NB4 (cell line): ENCODE measurements at regions not wholly inside any gene's neighbourhood (a gene's known extent, or its start where the extent isn't known, plus 50 kb on each side); places are given as distances from the start of the nearest gene placed in this dataset.

Experiments
- POLR2A ChIP-seq: IDR thresholded peaks from 2 replicates; pipeline ENCODE4 v1.6.1; 2011; ENCODE audit warnings: mild to moderate bottlenecking; ENCODE audit not compliant: insufficient read length; ENCODE audit errors: extremely low read depth
- TF ChIP-seq, protein P1 (sequence below): IDR thresholded peaks from one replicate; pipeline ENCODE4 v1.5.1; 2012; ENCODE audit warnings: low read depth, low read length
- TF ChIP-seq, protein P2 (sequence below): IDR thresholded peaks from 2 replicates; pipeline ENCODE4 v1.6.1; 2011; ENCODE audit warnings: low read depth, low read length

DNA sequence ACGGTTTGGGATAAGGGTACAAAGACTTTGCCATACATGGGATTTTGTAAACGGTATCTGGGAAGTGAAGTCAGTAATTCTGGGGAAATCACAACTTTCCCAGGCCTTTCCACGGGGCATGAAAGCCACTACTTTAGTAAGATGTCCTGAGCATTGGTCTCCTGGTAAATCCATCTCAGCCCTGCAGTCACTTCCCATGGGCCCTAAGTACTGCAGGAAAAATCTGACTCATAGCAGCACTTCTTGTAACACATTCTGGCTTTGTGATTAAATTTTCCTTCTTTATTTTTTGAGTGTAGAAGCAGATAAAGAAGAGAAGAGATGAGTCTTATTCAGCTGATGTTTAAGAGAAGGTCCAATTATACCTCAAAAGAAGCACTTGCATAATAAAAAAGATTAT, 67.6 kb downstream of the BLID start:
- TF ChIP-seq, protein P1, sequence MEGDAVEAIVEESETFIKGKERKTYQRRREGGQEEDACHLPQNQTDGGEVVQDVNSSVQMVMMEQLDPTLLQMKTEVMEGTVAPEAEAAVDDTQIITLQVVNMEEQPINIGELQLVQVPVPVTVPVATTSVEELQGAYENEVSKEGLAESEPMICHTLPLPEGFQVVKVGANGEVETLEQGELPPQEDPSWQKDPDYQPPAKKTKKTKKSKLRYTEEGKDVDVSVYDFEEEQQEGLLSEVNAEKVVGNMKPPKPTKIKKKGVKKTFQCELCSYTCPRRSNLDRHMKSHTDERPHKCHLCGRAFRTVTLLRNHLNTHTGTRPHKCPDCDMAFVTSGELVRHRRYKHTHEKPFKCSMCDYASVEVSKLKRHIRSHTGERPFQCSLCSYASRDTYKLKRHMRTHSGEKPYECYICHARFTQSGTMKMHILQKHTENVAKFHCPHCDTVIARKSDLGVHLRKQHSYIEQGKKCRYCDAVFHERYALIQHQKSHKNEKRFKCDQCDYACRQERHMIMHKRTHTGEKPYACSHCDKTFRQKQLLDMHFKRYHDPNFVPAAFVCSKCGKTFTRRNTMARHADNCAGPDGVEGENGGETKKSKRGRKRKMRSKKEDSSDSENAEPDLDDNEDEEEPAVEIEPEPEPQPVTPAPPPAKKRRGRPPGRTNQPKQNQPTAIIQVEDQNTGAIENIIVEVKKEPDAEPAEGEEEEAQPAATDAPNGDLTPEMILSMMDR: no peak
- no peak for TF ChIP-seq POLR2A
- TF ChIP-seq, protein P2, sequence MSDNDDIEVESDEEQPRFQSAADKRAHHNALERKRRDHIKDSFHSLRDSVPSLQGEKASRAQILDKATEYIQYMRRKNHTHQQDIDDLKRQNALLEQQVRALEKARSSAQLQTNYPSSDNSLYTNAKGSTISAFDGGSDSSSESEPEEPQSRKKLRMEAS: no peak
